WTC11 (cell line): ENCODE measurements at regions not wholly inside any gene's neighbourhood (a gene's known extent, or its start where the extent isn't known, plus 50 kb on each side); places are given as distances from the start of the nearest gene placed in this dataset.

Experiments used
- ATAC-seq: fragments of 200-7000 bp; cut with Tn5 transposase; 2 replicates; pipeline ENCODE4 v1.10.0; 2021; ENCODE audit warnings: mild to moderate bottlenecking, moderate library complexity
- CTCF ChIA-PET: fragments of 300-600 bp; sonication (Branson Sonifier 250); formaldehyde crosslinking; loops from one replicate; lab custom pipeline; 2021; ENCODE audit warnings: antibody characterized with exemption; lab: Charles Lee
- POLR2A ChIA-PET: fragments of 350-600 bp; sonication (Branson Sonifier 250); formaldehyde crosslinking; loops from one replicate; lab custom pipeline; 2021; ENCODE audit warnings: antibody characterized with exemption; lab: Charles Lee
- DNase-seq: peaks from one replicate; pipeline ENCODE4 v3.0.0; 2021; ENCODE audit warnings: low spot score
- H3K27ac Mint-ChIP-seq: 2 replicates; pipeline ENCODE4 v1.8.0; 2021; ENCODE audit warnings: mixed read lengths
- H3K27me3 Mint-ChIP-seq: 2 replicates; pipeline ENCODE4 v1.8.0; 2021; ENCODE audit warnings: low read depth, mild to moderate bottlenecking, moderate library complexity, mixed read lengths
- H3K36me3 Mint-ChIP-seq: 2 replicates; pipeline ENCODE4 v1.8.0; 2021; ENCODE audit warnings: mixed read lengths
- H3K4me1 Mint-ChIP-seq: 2 replicates; pipeline ENCODE4 v1.8.0; 2022; ENCODE audit warnings: mixed read lengths
- H3K4me3 Mint-ChIP-seq: 2 replicates; pipeline ENCODE4 v1.8.0; 2021; ENCODE audit warnings: mild to moderate bottlenecking, moderate library complexity, mixed read lengths
- H3K9me3 Mint-ChIP-seq: 2 replicates; pipeline ENCODE4 v1.8.0; 2021; ENCODE audit warnings: mixed read lengths
- AR ChIP-seq: fragments of 250-450 bp; sonication (Bioruptor Pico); IDR thresholded peaks from 2 replicates; pipeline ENCODE4 v1.9.0; 2021; ENCODE audit warnings: mild to moderate bottlenecking
- ERG ChIP-seq: fragments of 250-450 bp; sonication (Bioruptor Pico); IDR thresholded peaks from 2 replicates; pipeline ENCODE4 v1.8.0; 2021; ENCODE audit warnings: mild to moderate bottlenecking
- FOXJ3 ChIP-seq: sonication (generic); formaldehyde crosslinking; IDR thresholded peaks from 2 replicates; pipeline ENCODE4 v1.9.0; 2021; ENCODE audit warnings: missing genetic modification reagents, mild to moderate bottlenecking, borderline replicate concordance
- MYBL2 ChIP-seq: sonication (generic); formaldehyde crosslinking; IDR thresholded peaks from 2 replicates; pipeline ENCODE4 v1.8.1; 2023; ENCODE audit warnings: mild to moderate bottlenecking, moderate library complexity, missing genetic modification reagents
- NFATC4 ChIP-seq: fragments of 250-450 bp; sonication (Bioruptor Pico); IDR thresholded peaks from 2 replicates; pipeline ENCODE4 v1.9.0; 2021; ENCODE audit warnings: mild to moderate bottlenecking
- NFE2L1 ChIP-seq: sonication (generic); formaldehyde crosslinking; IDR thresholded peaks from 2 replicates; pipeline ENCODE4 v1.8.1; 2023; ENCODE audit warnings: missing genetic modification reagents
- NFYB ChIP-seq: sonication (generic); formaldehyde crosslinking; conservative IDR thresholded peaks from 2 replicates; pipeline ENCODE4 v1.8.0; 2022; ENCODE audit warnings: low read depth, missing genetic modification reagents
- NR1H2 ChIP-seq: sonication (generic); formaldehyde crosslinking; IDR thresholded peaks from 2 replicates; pipeline ENCODE4 v1.9.0; 2021; ENCODE audit warnings: mild to moderate bottlenecking, moderate library complexity, missing genetic modification reagents
- NR2C2 ChIP-seq: sonication (generic); formaldehyde crosslinking; IDR thresholded peaks from 2 replicates; pipeline ENCODE4 v1.8.0; 2022; ENCODE audit warnings: mild to moderate bottlenecking, missing genetic modification reagents
- NR3C1 ChIP-seq: sonication (generic); formaldehyde crosslinking; conservative IDR thresholded peaks from 2 replicates; pipeline ENCODE4 v1.8.1; 2023; ENCODE audit warnings: low read depth, mild to moderate bottlenecking, missing genetic modification reagents
- RORB ChIP-seq: fragments of 250-450 bp; sonication (Bioruptor Pico); IDR thresholded peaks from 2 replicates; pipeline ENCODE4 v1.9.0; 2021; ENCODE audit warnings: mild to moderate bottlenecking
- SMAD3 ChIP-seq: sonication (generic); formaldehyde crosslinking; IDR thresholded peaks from 2 replicates; pipeline ENCODE4 v1.8.0; 2022; ENCODE audit warnings: missing genetic modification reagents, mild to moderate bottlenecking, borderline replicate concordance
- SOX15 ChIP-seq: fragments of 250-450 bp; sonication (Bioruptor Pico); IDR thresholded peaks from 2 replicates; pipeline ENCODE4 v1.9.0; 2021; ENCODE audit warnings: mild to moderate bottlenecking
- ZNF138 ChIP-seq: sonication (generic); formaldehyde crosslinking; conservative IDR thresholded peaks from 2 replicates; pipeline ENCODE4 v1.8.1; 2022; ENCODE audit warnings: mild to moderate bottlenecking, moderate library complexity, missing genetic modification reagents
- ZNF396 ChIP-seq: fragments of 250-450 bp; sonication (Bioruptor Pico); IDR thresholded peaks from 2 replicates; pipeline ENCODE4 v1.8.0; 2021; ENCODE audit warnings: mild to moderate bottlenecking, moderate library complexity, borderline replicate concordance
- ZNF671 ChIP-seq: fragments of 250-450 bp; sonication (Bioruptor Pico); IDR thresholded peaks from 2 replicates; pipeline ENCODE4 v1.8.0; 2021; ENCODE audit warnings: mild to moderate bottlenecking
- TF ChIP-seq, protein P1 (sequence below): sonication (generic); formaldehyde crosslinking; IDR thresholded peaks from 2 replicates; pipeline ENCODE4 v1.8.0; 2022; ENCODE audit warnings: mild to moderate bottlenecking, missing genetic modification reagents
- TF ChIP-seq, protein P2 (sequence below): fragments of 250-450 bp; sonication (Bioruptor Pico); IDR thresholded peaks from 2 replicates; pipeline ENCODE4 v1.9.0; 2021; ENCODE audit warnings: mild to moderate bottlenecking, borderline replicate concordance
- TF ChIP-seq, protein P3 (sequence below): sonication (generic); formaldehyde crosslinking; conservative IDR thresholded peaks from 2 replicates; pipeline ENCODE4 v1.8.1; 2023; ENCODE audit warnings: mild to moderate bottlenecking, low read depth, missing genetic modification reagents, moderate library complexity
- TF ChIP-seq, protein P4 (sequence below): sonication (generic); formaldehyde crosslinking; conservative IDR thresholded peaks from 2 replicates; pipeline ENCODE4 v1.8.1; 2022; ENCODE audit warnings: mild to moderate bottlenecking, missing genetic modification reagents

DNA sequence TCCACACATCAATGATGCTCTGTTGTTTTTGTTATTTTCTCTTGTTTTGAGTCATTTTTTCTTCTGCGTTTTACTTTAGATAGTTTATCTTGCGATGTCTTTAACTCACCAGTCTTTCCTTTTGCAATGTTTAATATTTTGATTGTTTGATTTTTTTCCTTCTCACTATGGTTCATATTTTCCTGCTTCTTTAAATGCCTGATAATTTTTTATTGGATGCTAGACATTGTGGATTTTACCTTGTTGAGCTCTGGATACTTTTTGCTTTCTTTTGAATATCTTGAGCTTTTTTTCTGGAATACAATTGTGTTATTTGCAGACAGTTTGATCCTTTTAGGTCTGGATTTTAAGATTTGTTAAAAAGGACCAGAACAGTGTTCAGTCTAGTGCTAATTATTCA, 55.2 kb upstream of the GAS1 start:
- no peak overlapping the region for H3K4me3 Mint-ChIP-seq
- H3K9me3 Mint-ChIP-seq = peaks cover 3% of the 10 kb centered on the region; the same call in 1 of the 2 replicates
- ChIA-PET CTCF (no interaction called here), POLR2A (no interaction called here)
- no peak overlapping the region for H3K27ac Mint-ChIP-seq
- TF ChIP-seq AR = no peak
- TF ChIP-seq, protein P1, sequence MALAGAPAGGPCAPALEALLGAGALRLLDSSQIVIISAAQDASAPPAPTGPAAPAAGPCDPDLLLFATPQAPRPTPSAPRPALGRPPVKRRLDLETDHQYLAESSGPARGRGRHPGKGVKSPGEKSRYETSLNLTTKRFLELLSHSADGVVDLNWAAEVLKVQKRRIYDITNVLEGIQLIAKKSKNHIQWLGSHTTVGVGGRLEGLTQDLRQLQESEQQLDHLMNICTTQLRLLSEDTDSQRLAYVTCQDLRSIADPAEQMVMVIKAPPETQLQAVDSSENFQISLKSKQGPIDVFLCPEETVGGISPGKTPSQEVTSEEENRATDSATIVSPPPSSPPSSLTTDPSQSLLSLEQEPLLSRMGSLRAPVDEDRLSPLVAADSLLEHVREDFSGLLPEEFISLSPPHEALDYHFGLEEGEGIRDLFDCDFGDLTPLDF = no peak
- TF ChIP-seq FOXJ3 (CRISPR knock-in tag) = no peak
- ATAC-seq (no peak), DNase-seq (no peak)
- no peaks in the 10 kb centered on the region; the same call in 1 of the 2 replicates for H3K27me3 Mint-ChIP-seq
- no peaks in the 10 kb centered on the region for H3K36me3 Mint-ChIP-seq
- no peaks in the 10 kb centered on the region for H3K4me1 Mint-ChIP-seq

GRCh38 chr9:87004016-87004415, 56.7 kb upstream of the GAS1 start:
- Mint-ChIP-seq H3K4me3 (no peak overlapping the region), H3K36me3 (no peaks in the 10 kb centered on the region), H3K4me1 (no peaks in the 10 kb centered on the region), H3K9me3 (peaks cover 3% of the 10 kb centered on the region; the same call in 1 of the 2 replicates), H3K27me3 (no peaks in the 10 kb centered on the region; the same call in 1 of the 2 replicates), H3K27ac (no peak overlapping the region)
- ChIA-PET POLR2A (no interaction called here), CTCF (no interaction called here)
- no peak for ATAC-seq
- no peak for DNase-seq
- TF ChIP-seq NR3C1 (no peak), ZNF671 (CRISPR knock-in tag) (no peak), SMAD3 (CRISPR knock-in tag) (no peak), NFE2L1 (CRISPR knock-in tag) (no peak), NFATC4 (CRISPR knock-in tag) (no peak), MYBL2 (CRISPR knock-in tag) (no peak)

- H3K4me1 Mint-ChIP-seq = no peaks in the 10 kb centered on the region
- ChIA-PET POLR2A (no interaction called here), CTCF (interaction anchor here (0.6 kb wide), 1 partner anchor 59 kb away, joined by 3 read pairs; no protein-coding TSS in a partner anchor)
- no peaks in the 10 kb centered on the region for H3K36me3 Mint-ChIP-seq
- H3K27me3 Mint-ChIP-seq = no peaks in the 10 kb centered on the region; the same call in 1 of the 2 replicates
- H3K9me3 Mint-ChIP-seq = peaks cover 3% of the 10 kb centered on the region; the same call in 1 of the 2 replicates
- no peak for ATAC-seq
- H3K27ac Mint-ChIP-seq = no peak overlapping the region
- DNase-seq = no peak
- H3K4me3 Mint-ChIP-seq = no peak overlapping the region
- TF ChIP-seq RORB = no peak
- TF ChIP-seq SOX15 = no peak
- TF ChIP-seq, protein P2, sequence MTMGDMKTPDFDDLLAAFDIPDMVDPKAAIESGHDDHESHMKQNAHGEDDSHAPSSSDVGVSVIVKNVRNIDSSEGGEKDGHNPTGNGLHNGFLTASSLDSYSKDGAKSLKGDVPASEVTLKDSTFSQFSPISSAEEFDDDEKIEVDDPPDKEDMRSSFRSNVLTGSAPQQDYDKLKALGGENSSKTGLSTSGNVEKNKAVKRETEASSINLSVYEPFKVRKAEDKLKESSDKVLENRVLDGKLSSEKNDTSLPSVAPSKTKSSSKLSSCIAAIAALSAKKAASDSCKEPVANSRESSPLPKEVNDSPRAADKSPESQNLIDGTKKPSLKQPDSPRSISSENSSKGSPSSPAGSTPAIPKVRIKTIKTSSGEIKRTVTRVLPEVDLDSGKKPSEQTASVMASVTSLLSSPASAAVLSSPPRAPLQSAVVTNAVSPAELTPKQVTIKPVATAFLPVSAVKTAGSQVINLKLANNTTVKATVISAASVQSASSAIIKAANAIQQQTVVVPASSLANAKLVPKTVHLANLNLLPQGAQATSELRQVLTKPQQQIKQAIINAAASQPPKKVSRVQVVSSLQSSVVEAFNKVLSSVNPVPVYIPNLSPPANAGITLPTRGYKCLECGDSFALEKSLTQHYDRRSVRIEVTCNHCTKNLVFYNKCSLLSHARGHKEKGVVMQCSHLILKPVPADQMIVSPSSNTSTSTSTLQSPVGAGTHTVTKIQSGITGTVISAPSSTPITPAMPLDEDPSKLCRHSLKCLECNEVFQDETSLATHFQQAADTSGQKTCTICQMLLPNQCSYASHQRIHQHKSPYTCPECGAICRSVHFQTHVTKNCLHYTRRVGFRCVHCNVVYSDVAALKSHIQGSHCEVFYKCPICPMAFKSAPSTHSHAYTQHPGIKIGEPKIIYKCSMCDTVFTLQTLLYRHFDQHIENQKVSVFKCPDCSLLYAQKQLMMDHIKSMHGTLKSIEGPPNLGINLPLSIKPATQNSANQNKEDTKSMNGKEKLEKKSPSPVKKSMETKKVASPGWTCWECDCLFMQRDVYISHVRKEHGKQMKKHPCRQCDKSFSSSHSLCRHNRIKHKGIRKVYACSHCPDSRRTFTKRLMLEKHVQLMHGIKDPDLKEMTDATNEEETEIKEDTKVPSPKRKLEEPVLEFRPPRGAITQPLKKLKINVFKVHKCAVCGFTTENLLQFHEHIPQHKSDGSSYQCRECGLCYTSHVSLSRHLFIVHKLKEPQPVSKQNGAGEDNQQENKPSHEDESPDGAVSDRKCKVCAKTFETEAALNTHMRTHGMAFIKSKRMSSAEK = no peak
- TF ChIP-seq ZNF396 (CRISPR knock-in tag) = no peak
- no peak for TF ChIP-seq NR2C2
- TF ChIP-seq NFYB (CRISPR knock-in tag) = no peak
- no peak for TF ChIP-seq ERG (CRISPR knock-in tag)
- TF ChIP-seq ZNF138 (CRISPR knock-in tag) = no peak
- TF ChIP-seq NR1H2 = no peak
- TF ChIP-seq, protein P3, sequence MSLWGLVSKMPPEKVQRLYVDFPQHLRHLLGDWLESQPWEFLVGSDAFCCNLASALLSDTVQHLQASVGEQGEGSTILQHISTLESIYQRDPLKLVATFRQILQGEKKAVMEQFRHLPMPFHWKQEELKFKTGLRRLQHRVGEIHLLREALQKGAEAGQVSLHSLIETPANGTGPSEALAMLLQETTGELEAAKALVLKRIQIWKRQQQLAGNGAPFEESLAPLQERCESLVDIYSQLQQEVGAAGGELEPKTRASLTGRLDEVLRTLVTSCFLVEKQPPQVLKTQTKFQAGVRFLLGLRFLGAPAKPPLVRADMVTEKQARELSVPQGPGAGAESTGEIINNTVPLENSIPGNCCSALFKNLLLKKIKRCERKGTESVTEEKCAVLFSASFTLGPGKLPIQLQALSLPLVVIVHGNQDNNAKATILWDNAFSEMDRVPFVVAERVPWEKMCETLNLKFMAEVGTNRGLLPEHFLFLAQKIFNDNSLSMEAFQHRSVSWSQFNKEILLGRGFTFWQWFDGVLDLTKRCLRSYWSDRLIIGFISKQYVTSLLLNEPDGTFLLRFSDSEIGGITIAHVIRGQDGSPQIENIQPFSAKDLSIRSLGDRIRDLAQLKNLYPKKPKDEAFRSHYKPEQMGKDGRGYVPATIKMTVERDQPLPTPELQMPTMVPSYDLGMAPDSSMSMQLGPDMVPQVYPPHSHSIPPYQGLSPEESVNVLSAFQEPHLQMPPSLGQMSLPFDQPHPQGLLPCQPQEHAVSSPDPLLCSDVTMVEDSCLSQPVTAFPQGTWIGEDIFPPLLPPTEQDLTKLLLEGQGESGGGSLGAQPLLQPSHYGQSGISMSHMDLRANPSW (CRISPR knock-in tag) = no peak
- TF ChIP-seq, protein P4, sequence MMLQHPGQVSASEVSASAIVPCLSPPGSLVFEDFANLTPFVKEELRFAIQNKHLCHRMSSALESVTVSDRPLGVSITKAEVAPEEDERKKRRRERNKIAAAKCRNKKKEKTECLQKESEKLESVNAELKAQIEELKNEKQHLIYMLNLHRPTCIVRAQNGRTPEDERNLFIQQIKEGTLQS (CRISPR knock-in tag) = no peak
Measured at GRCh38 chr9:87006956-87007355, 59.6 kb upstream of the GAS1 start.
